ENCODE measurements at regions not wholly inside any gene's neighbourhood (a gene's known extent, or its start where the extent isn't known, plus 50 kb on each side); places are given as distances from the start of the nearest gene placed in this dataset.
"Not testable (repeated sequence)": the region's sequence is repeated elsewhere in the genome, so short reads cannot be mapped to it uniquely, and the experiment has no call there.

DNA sequence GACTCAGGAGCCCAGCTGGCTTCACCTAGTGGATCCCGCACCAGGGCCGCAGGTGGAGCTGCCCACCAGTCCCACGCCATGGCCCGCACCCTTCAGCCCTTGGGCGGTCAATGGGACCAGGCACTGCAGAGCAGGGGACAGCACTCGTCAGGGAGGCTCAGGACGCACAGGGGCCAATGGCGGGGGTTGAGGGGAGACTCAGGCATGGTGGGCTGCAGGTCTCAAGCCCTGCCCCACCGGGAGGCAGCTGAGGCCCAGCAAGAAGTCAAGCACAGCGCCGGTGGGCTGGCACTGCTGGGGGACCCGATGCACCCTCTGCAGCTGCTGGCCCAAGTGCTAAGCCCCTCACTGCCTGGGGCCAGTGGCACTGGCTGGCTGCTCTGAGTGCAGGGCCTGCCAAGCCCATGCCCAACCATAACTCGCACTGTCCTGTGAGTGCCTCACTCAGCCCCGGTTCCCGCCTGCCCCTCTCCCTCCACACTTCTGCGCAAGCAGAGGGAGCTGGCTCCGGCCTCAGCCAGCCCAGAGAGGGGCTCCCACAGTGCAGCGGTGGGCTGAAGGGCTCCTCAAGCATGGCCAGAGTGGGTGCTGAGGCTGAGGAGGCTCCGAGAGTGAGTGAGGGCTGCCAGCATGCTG, 111.7 kb upstream of the PGR start:
- peaks cover 2% of the 10 kb centered on the region for H3K36me3 Mint-ChIP-seq (ENCODE audit: low read depth)
- TF ChIP-seq CTCF (conservative IDR thresholded peaks at IDR 0.05): no peak

DNA sequence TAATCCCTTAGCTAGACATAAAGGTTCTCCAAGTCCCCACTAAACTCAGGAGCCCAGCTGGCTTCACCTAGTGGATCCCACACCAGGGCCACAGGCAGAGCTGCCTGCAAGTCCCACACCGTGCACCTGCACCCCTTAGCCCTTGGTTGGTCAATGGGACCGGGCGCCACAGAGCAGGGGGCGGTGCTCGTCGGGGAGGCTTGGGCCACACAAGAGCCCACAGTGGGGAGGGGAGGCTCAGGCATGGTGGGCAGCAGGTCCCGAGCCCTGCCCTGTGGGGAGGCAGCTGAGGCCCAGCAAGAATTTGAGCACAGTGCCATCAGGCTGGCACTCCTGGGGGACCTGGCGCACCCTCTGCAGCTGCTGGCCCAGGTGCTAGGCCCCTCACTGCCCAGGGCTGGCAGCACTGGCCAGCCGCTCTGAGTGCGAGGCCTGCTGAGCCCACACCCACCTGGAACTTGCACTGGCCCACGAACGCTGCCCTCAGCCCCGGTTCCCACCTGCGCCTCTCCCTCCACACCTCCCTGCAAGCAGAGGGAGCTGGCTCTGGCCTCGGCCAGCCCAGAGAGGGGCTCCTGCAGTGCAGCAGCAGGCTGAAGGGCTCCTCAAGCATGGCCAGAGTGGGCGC, 101.7 kb upstream of the PGR start:
- H3K9me3 Mint-ChIP-seq: peaks cover 13% of the 10 kb centered on the region
- not testable (repeated sequence) for H3K4me1 Mint-ChIP-seq

More for the DNA sequence above, 111.7 kb upstream of the PGR start:
- Mint-ChIP-seq H3K27me3 (ENCODE audit: low read depth) (no peaks in the 10 kb centered on the region), H3K9me3 (peaks cover 2% of the 10 kb centered on the region), H3K27ac (ENCODE audit: unreplicated experiment) (no peak overlapping the region), H3K4me3 (no peak overlapping the region), H3K4me1 (no peaks in the 10 kb centered on the region)
- DNase-seq (ENCODE audit: low read depth, low spot score): no peak

GRCh38 chr11:101226617-101227016, 97.0 kb upstream of the PGR start:
- no peaks in the 10 kb centered on the region for H3K36me3 Mint-ChIP-seq (ENCODE audit: low read depth)
- DNase-seq (ENCODE audit: low read depth, low spot score): no peak
- H3K4me1 Mint-ChIP-seq: no peaks in the 10 kb centered on the region
- peaks cover 7% of the 10 kb centered on the region for H3K9me3 Mint-ChIP-seq
- no peaks in the 10 kb centered on the region for H3K27me3 Mint-ChIP-seq (ENCODE audit: low read depth)
- TF ChIP-seq CTCF (conservative IDR thresholded peaks at IDR 0.05): no peak
- H3K4me3 Mint-ChIP-seq: no peak overlapping the region
- no peak overlapping the region for H3K27ac Mint-ChIP-seq (ENCODE audit: unreplicated experiment)

More for the DNA sequence above, 101.7 kb upstream of the PGR start:
- H3K27ac Mint-ChIP-seq (ENCODE audit: unreplicated experiment); DNase-seq (ENCODE audit: low read depth, low spot score); H3K36me3 Mint-ChIP-seq (ENCODE audit: low read depth); H3K4me3 Mint-ChIP-seq; H3K27me3 Mint-ChIP-seq (ENCODE audit: low read depth): not testable (repeated sequence)

DNA sequence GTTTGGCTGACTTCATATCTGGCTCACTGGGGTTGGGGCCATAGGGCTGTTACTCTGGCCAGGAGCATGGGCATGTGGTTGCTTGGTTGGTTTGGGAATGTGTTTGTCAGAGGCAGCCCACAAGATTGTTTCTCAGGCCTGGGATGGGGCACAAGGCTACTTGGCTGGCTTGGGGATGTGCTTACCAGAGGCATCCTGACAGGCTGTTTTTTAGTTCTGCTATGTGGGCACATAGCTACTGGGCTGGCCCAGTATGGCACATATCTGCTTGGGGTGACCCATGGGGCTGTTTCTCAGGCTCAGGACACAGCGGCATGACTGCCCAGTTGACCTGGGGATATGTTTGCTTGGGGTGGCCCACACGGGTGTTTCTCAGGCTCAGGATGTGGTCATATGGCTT, 94.6 kb upstream of the PGR start:
- Mint-ChIP-seq H3K27ac (ENCODE audit: unreplicated experiment) (no peak overlapping the region), H3K4me1 (no peaks in the 10 kb centered on the region), H3K27me3 (ENCODE audit: low read depth) (no peaks in the 10 kb centered on the region), H3K9me3 (peaks cover 17% of the 10 kb centered on the region), H3K36me3 (ENCODE audit: low read depth) (peaks cover 9% of the 10 kb centered on the region), H3K4me3 (no peak overlapping the region)
- no peak for TF ChIP-seq CTCF (conservative IDR thresholded peaks at IDR 0.05)
- no peak for DNase-seq (ENCODE audit: low read depth, low spot score)

DNA sequence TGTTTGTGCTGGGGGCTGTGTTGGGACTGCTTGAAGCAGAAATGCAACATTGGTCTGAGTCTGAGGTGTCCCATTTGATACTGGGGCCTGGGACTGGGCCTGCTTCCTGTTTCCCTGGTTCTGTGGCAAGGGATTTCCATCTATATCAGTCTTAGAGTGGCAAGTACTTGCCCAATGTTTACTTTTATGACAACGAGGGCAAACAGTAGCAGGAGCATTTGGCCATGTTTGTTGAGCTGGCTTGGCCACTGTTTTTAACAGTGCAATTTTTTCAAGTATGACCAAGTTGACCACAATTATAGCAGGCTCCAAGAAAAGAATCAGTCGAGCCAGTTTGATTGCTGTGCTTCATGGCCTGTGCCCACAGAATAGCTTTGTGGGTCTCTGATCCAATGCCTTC, 88.5 kb upstream of the PGR start:
- Mint-ChIP-seq H3K9me3 (peaks cover 14% of the 10 kb centered on the region), H3K36me3 (ENCODE audit: low read depth) (peaks cover 12% of the 10 kb centered on the region)
- not testable (repeated sequence) for H3K27me3 Mint-ChIP-seq (ENCODE audit: low read depth); H3K4me1 Mint-ChIP-seq; DNase-seq (ENCODE audit: low read depth, low spot score); H3K4me3 Mint-ChIP-seq; H3K27ac Mint-ChIP-seq (ENCODE audit: unreplicated experiment)

DNA sequence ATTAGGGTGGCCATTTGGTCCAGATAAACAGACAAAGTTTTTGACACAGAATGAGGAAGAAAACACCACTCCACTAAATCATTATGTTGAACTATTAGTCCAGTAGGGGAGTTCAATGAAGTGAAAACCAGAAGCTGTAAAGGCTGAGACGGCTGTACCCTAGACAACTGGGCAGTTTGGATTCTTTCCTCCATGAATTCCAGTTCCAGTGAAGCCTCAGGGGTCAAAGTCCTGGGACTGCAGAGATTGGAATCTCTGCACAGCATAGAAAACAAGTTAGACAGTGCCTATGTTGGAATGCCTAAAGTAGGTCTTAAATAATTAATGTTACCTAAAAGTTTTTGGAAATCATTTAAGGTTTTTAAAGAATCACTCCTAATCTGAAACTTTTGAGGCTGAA, 86.5 kb upstream of the PGR start:
- DNase-seq (ENCODE audit: low read depth, low spot score); H3K27me3 Mint-ChIP-seq (ENCODE audit: low read depth); H3K4me3 Mint-ChIP-seq; H3K27ac Mint-ChIP-seq (ENCODE audit: unreplicated experiment); H3K4me1 Mint-ChIP-seq: not testable (repeated sequence)
- peaks cover 14% of the 10 kb centered on the region for H3K36me3 Mint-ChIP-seq (ENCODE audit: low read depth)
- peaks cover 23% of the 10 kb centered on the region for H3K9me3 Mint-ChIP-seq

DNA sequence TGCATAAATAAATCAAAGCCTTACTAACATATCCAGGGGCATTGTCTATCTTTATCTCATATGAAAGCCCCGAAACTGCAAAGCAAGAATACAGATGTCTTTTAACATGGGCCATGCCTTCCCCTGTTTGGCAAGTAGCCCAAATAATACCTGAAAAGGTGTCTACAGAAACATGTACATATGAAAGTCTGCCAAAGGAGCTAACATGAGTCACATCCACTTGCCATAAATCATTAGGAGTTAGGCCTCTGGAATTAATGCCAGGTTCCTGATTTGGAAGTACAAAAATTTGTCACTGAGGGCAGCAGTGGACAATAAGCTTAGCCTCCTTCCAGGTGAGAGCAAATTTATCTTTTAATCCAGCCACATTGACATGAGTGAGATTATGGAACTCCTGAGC, 85.5 kb upstream of the PGR start:
- Mint-ChIP-seq H3K27me3 (ENCODE audit: low read depth) (no peaks in the 10 kb centered on the region), H3K9me3 (peaks cover 19% of the 10 kb centered on the region), H3K27ac (ENCODE audit: unreplicated experiment) (no peak overlapping the region), H3K4me1 (no peaks in the 10 kb centered on the region), H3K36me3 (ENCODE audit: low read depth) (peaks cover 11% of the 10 kb centered on the region), H3K4me3 (no peak overlapping the region)
- TF ChIP-seq CTCF (conservative IDR thresholded peaks at IDR 0.05): no peak
- no peak for DNase-seq (ENCODE audit: low read depth, low spot score)
